Pulmonary artery endothelial cell (primary cell): ENCODE measurements at regions not wholly inside any gene's neighbourhood (a gene's known extent, or its start where the extent isn't known, plus 50 kb on each side); places are given as distances from the start of the nearest gene placed in this dataset.
"Not testable (repeated sequence)": the region's sequence is repeated elsewhere in the genome, so short reads cannot be mapped to it uniquely, and the experiment has no call there.

Source experiments
- DNase-seq: peaks from one replicate; pipeline ENCODE4 v3.0.0-alpha.2; 2011; ENCODE audit warnings: low read depth, low spot score

DNA sequence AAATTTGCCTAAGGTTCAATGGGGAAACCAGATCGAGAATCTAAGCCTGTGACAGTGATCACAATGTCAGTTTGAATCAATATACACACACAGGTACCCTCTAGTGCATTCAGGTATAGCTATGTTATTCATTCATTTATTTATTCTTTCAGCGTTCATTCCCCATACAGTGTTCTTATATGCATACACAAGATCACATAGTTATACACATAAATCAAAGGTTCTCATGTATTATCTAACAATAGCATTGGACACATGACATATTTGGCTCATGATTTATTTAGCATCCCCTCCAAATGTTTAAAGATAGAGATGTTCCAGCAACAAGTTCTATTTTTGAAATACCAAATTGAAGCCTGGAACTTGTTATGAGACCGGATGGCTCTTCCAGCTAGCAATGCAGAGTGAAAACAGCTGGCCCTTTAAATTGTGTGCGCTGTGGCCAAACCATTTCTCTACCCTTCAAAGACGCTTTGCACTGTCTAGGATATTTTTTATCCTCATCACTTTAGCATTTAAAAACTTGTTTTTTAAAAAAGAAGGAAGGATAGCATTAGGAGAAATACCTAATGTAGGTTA, 131.0 kb downstream of the ATXN3L start:
- DNase-seq = no peak

DNA sequence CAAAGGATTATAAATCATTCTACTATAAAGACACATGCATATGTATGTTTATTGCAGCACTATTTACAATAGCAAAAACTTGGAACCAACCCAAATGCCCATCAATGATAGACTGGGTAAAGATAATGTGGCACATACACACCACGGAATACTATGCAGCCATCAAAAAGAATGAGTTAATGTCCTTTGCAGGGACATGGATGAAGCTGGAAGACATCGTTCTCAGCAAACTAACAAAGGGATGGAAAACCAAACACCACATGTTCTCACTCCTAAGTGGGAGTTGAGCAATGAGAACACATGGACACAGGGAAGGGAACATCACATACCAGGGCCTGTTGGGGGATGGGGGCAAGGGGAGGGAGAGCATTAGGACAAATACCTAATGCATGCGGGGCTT, 133.2 kb downstream of the ATXN3L start:
- DNase-seq = not testable (repeated sequence)

DNA sequence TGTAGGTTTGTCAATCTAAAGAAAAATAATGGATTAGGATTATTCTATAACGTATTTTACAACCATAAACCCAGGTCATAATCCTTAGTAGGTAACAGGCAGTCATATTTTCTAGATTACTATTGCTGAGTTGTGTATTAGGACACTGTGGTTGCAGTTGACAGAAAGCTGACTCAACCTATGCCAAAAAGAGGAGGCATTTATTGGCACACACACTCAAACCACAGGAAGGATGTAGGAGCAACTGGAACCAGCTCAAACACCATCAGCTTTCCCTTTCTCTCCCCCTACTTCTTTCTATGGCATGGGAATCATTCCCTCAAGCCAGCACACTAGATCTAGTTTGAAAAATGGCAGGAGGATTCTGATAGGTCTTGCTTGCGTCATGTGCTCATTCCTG, 136.4 kb upstream of the FAM9C start:
- no peak for DNase-seq

DNA sequence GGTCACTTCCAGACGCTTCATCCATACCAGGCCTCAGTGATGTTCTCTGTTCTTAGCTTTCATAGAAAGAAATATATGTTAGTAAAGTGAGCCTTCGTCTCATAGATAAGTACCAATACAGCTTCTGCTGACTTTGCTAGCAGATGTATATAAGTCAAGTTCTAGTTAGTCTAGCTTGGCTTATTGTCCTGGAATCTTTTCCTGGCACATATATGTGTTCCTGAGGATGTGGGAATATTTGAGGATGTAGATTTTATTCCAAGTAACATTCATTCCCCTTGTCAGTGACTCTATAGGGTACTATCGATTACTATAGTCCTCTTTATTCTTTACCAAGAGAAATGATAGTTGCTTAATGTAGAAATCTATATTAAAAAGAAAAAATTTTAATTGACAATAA, 135.2 kb upstream of the FAM9C start:
- DNase-seq = no peak

DNA sequence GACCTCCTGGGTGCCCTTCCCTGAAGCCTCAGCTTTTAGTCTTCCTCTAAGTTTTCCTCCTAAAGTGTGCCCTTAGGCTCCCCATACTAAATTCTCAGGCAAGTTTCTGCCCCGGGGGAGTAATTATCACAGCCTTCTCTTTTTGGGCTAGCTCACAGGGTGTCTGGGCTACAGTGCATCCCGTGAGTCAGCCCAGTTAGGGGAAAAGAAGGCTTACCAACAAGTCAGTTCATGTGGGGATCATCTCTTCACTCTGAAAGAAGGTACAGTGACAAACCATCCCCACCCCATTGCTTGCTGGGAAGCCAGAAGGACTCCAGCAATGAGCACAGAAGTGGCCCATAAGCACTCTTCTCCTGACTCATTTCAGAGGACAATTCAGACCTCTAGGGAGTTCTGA, 134.7 kb upstream of the FAM9C start:
- no peak for DNase-seq

DNA sequence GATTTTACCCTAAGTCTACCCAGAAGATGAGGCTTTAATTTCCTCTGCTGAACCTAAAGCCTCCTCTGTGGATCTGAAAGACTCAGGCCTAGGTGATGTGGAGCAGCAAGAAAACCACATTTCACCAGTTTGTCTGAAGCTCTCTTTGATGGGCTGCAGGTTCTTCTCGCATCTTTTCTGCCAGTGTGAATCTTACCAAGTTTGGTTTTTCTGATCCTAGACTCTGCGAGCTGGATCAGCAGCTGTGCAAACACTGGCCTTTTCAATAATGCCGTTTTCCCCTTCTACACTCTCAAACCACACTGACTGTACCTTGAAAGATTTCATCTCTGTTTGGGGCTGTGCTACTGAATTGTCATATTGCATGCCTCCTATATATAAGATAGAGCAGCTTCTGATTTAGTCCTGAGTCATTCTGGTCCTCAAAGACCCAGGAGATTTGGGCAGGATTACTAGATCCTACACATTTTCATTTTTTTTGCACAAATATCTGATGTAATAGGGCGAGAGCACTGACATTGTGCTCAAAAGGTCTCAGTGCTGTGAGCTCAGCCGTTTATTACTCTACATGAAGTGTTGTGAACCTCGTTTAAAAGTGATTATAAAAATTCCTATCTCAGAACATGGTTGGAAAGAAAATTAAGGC, 133.6 kb upstream of the FAM9C start:
- no peak for DNase-seq

DNA sequence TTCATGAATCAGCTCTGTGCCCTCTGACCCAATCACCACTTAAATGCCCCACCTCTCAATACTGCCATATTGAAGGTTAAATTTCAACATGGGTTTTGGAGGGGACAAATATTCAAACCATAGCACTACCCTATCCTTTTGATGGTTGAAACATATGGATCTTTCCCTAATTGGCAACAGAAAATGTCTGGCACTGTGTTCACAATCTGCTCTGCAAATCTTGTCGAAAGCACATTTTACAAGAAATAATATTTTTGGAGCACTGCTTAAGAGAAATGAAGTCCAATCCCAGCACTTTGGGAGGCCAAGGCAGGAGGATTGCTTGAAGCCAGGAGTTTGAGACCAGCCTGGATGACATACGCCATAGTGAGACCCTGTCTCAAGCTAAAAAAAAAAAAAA, 130.6 kb upstream of the FAM9C start:
- DNase-seq = no peak

DNA sequence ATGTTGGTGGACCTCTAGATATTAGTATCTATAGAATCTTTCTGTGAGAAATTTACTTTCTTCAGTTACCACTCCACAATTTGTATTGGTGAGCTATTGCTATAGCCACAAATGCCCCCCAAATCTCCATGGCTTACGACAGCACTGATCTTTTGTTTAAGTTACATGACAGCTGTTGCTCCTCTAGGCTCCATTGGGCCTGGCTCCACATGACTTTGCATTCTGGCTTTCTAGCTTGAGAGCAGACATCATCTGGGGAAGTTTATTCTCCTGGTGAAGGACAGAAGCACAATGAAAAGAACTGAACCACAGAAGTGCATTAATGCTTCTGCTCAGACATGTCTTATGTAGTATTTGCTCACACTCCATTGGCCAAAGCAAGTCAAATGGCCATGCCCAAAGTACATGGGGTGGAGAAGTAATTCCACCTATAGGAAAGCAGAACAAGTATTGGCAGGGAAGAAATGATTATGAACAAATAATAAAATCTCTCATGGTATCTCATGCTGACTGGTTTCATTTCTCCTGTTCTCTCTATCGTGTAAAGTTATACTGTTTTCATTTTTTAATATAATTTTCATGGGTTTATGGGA, 126.6 kb upstream of the FAM9C start:
- DNase-seq = no peak

DNA sequence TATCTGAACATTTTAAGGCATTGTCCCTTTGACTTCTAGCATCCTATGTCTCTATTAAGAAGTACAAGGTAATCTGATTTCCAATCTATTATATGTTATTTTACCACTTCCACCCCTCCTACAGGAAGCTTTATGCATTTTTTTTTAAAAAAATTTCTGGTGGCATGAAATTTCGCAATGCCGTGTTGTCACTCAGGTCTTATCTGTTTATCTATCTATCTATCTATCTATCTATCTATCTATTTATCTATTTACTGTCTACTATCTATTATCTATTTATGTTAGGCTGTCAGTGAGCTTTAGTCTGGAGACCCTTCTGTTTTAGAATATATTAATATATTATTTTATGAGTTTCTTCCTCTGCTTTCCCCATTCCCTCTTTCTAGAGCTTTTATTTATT, 125.3 kb upstream of the FAM9C start:
- no peak for DNase-seq

DNA sequence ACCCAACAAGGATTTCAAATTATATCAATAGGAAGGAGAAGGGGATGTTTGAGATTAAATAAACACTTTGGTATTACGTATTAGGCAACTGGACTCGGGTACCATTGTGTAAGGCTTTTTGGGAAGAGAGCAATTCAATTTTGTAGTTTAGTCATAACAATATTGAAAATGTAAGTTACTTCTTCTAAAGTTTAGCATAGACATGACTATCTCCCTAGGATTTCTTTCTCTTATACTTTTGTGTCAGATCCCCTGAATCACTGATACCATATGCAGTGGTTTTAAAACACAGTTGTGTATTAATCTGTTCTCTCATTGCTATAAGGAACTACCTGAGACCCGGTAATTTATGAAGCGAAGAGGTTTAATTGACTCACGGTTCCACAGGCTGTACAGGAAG, 123.8 kb upstream of the FAM9C start:
- no peak for DNase-seq

DNA sequence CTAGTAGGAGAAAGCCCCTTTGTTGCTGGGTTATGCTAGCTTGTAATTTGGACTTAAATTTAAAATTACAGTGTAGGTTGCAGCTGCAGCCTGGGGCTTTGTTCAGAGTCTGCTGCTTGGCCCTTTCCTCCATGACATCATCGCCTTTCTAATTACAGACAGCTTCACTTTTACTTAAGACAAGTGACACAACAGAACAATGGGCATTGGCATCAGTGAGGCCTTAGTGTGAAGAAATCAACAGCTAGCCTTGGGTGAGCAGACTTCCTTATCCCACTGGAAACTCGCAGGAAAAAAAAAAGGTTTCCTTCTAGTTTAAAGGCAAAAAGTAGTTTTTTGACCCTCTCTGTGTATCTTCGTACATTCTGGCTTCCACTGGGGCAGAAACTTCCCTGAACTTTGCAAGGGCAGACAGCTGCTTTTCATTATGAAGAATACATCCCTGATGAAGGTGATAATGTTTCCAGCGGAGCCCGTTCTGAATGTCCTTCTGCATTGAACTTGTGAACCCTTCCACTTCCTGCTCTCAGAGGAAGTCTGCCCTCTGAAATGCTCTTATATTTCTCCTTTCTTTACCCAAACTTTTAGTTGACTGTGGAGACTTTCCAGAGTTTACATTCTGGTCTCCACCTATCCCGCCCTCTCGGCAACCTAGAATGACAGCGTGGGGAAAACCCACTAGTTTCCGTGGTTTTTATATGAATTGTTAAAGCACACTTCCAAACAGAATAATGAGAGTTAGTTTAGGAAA, 123.2 kb upstream of the FAM9C start:
- DNase-seq = peak; percentile 74

DNA sequence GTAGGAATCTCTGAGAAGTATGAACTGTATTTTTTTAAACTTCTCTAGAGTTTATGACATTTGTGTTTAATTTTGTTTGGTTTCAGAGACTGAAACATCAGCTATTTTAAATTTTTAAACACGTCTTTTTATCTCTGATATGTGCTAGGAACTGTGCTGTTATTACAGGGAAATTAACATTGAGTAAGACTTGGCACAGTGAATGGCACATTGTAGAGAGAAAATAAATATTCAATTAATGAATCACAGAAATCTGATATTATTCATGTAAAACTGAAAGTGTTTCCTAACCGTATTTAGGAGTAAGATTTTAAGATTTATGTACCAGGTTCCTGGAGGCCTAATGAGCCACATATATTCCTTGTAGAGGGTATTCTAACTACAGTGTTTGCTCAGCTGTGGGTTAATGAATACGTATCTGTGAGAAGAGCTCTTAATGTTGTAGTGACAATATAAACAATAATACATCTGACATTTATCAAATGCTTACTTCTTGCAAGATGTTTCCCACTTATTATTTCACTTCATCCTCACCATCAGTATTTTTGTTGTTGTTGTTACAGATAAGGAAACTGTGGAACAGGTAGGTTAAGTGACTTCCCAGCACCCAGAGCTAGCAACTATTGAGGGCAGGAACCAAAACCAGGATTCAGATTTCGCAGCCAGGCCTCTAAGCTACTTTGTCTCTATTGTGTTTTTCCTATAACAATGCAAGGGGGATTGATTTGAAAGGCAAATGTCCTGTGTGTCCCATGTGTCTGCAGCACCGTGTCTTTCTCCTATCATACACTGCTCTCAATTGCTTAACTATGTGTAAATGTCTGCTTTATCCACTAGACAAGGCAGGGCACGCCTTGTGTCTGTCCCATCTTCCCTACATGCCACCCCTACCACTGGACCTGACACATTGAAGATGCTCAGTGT, 121.1 kb upstream of the FAM9C start:
- DNase-seq = no peak

DNA sequence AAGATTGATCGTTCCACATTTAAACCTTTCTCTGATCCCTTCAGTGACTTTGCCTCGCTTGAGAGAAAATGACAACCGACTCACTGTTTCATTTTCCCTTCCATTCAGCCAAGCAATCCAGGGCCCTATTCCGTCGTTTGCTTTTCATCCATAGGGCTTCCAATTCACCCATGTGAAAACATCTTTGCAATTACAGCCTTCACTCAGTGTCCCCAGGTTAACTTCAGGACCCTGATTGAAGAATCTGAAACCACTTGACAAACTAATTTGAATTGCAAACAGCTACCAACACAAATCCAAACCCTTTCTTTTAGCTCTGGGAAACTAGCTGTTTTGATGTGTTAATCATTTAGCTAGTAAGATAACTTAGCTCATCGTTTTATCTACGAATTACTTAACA, 120.2 kb upstream of the FAM9C start:
- DNase-seq = no peak

DNA sequence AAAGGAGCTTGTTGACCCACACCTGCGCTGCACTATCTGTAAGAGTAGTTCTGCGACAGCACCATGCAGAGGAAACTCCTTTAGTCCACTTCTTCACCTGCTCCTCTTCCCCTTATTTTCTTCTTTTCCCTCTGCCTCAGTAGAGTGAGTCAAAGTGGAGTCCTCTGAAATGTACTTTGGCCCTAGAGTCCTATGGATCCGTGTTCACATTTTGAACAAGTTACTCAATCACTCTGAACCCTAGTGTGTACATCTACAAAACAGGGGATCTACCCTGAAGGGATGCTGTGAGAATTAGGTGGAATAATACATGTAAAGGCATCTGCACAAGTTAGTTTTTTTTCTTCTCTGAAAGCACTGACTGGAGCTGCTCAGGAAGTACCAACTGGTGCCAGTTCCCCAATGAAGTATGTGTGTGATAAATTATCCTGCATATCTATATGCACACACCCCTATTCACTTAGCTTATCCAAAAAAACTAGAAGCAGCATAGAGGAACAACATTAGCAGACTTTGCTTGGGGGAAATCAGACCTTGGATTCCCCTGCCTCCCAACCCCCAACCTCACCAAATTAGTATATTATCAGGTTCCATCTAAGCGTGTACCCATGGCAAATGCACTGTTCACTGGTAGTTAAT, 118.5 kb upstream of the FAM9C start:
- no peak for DNase-seq

DNA sequence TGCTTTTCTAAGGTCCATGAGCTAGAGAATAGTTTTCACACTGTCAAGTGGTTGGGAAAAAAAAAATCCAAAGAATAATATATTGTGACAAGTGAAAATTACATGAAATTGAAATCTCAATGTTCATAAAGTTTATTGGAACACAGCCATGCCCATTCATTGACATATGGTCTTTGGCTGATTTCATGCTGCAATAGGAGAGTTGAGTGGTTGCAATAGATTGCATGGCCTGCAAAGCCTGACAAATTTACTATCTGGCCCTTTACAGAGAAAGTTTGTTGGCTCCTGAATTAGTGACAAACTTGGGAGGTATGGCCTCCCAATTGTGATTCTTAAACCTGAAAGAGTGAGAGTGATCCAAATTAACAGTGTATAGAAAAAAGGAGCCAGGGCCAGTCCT, 115.5 kb upstream of the FAM9C start:
- DNase-seq = no peak

DNA sequence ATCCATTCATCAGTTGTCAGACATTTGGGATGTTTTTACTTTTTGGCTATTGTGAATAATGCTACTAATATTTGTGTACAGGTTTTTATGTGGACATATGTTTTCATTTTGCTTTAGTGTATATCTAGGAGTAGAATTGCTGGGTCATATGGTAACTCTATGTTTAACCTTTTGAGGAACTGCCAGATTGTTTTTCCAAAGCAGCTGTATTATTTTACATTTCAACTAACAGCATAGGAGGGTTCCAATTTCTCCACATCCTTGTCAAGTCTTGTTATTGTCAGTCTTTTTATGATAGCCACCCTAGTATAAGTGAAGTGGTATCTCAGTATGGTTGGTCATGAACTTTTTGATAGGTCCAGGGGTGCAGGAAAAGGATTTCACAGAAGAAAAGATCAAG, 114.5 kb upstream of the FAM9C start:
- DNase-seq = no peak

DNA sequence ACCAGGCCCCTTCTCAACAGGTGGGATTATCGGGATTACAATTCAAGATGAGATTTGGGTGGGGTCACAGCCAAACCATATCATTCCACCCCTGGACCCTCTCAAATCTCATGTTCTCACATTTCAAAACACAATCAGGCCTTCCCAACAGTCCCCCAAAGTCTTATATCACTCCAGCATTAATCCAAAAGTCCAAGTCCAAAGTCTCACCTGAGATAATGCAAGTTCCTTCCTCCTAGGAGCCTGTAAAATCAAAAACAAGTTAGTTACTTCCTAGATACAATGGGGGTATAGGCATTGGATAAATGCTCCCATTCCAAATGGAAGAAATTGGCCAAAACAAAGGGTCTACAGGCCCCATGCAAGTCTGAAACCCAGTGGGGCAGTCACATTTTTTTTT, 111.1 kb upstream of the FAM9C start:
- not testable (repeated sequence) for DNase-seq

DNA sequence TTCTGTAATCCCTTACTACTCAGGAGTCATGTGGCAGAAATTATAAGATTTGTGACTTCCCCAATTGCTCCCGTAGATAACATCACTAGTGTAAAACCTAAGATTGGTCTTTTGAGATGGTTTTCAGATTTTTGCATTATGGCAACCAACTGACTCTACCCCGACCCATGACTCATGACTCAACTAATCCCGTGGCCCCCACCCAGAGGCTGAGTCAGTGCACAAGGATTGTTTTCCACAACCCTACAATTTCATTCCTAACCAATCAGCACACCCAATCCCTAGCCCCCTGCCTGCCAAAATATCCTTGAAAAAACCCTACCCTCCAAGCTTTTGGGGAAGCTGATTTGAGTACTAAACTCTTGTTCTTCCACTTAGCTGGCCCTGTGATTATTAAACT, 109.4 kb upstream of the FAM9C start:
- DNase-seq = no peak

DNA sequence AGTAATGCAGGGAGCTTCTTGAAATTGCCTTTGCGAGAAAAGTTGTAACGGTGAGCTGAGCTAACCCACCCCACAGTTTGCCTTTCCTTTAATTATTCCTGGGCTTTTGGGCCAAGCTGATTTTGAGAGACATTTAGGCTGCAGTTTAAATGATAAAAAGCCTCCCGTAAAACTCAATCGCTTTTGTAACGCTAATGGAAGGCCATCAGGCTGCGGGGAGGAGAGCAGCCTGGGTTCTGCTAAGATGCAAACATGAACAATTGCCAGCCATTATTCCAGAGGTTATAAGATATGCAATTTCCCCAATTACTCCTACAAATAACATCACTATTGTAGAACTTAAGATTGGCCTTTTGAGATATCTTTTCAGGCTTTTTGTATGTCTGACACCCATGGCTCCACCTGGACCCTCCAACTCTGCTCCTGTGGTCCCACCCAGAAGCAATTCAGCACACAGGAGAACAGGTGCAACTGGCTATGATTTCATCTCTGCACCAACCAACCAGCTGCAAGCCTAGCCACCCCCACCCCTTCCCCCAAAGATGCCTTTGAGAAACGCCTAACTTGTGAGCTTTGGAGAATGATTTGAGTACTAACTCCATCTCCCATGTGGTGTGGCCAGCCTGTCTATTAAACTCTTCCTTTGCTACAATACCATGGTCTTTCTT, 108.2 kb upstream of the FAM9C start:
- DNase-seq = no peak

DNA sequence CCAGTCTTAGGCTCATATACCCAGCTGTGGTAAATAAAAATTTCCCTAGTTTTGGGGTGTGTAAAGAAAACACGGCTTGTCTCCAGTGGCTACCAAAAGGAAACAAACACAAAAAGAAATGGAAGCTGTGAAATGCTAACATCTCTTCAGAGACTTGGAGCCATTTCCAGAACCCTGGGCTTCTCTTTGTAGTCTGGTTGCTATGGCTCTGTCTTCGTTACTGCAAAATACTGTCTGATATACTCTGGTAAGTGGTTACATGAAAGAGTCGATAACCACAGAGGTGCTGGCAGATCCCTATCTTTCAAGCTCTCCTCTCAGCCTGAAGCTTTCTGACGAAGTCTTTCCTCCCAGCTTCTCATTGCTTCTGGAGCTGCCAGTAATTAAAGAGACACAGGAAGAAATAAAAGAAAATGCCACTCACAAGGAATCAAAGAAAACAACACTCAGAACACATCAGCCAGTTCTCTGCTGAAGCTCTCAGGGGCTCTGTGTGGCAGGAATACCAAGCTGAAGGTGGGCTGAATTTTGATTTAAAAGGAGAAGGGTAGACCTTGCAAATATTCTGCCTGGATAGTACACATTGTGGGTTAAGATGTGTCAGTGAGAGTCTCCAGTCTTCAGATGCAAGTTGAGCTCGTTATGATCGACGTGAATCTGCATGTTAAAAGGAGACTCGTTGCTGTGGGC, 107.6 kb upstream of the FAM9C start:
- no peak for DNase-seq
